Stimulated activated CD4-positive, alpha-beta T cell treated with anti-CD3 and anti-CD28 coated beads, TNF-alpha, amount 100 ng/mL, for 48 hours (primary cell): ENCODE measurements at regions not wholly inside any gene's neighbourhood (a gene's known extent, or its start where the extent isn't known, plus 50 kb on each side); places are given as distances from the start of the nearest gene placed in this dataset.

Experiments used
- DNase-seq, 3 donors: peaks; one replicate each; pipeline ENCODE4 v3.0.0-alpha.2; 2020; ENCODE audit warnings: low read depth in 3 of 3

GRCh38 chr1:4422504-4423289 is 231.7 kb upstream of the AJAP1 start:
- no peak for DNase-seq

- DNase-seq: no peak
Measured at GRCh38 chr1:4424254-4424653, 230.2 kb upstream of the AJAP1 start.

GRCh38 chr1:4424766-4425165 is 229.6 kb upstream of the AJAP1 start:
- no peak for DNase-seq

- no peak for DNase-seq
Measured at GRCh38 chr1:4425892-4426291, 228.5 kb upstream of the AJAP1 start.

DNA sequence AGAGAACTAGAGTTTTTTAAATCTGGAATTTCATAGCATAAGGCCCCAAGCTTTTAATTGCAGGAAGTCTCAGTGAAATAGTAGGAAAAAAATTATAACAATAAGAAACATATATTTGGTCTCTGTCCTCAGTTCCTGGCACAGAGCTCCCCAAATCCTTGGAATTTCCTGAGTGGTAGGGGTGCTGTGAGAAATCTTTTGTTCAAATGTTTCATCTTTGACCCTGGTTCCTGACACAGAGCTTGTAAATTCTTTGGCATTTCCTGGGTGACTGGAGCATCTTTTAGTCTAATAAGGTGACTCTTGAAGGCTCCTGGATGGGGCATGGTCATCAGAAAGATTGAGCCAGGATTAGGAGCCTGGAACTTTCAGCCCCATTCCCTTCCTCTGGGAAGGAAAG is 225.7 kb upstream of the AJAP1 start:
- no peak for DNase-seq

DNA sequence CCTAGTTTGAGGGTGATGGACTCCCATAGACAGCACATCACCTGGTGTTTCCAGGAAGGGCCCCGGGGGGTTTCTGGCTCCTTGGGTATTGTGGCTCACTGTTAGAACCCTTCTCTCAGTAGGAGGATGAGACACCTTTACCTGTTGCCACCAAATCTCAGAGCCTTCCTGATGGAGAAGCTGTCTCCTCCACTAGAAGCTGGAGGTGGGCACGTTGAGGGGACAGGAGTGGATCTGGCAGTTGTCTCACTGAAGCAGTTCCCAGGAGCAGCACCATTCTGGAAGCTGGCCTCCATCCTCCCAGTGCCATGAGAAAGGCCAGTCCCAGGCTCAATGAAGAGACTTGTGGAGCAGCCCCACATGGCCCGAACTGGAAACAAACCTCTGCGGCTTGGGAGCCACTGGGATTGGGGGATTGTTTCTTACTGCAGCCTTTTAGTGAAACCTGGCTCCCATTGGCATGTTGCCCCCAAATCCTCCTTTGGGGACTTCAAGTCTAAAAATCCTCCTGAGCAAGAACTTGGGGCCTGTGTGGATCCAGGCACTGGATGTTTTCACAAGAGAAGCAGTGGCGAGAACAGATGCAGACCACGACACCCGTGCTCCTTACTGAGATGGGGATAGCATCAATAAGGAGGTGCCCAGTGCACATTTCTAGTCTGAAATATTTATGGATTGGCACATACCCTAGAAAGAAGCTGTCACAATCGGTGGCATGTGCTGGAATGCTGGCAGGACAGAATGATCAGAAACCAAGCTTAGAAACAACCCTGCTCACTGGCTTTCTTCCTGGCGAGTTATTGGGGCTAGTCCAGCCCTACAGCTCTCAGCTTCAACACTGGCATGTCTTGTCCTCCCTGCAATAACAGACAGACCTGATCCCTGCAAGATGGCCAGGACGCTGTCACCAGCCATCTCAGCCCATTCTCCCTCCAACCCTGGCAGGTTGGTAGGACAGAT is 223.7 kb upstream of the AJAP1 start:
- DNase-seq: no peak

DNA sequence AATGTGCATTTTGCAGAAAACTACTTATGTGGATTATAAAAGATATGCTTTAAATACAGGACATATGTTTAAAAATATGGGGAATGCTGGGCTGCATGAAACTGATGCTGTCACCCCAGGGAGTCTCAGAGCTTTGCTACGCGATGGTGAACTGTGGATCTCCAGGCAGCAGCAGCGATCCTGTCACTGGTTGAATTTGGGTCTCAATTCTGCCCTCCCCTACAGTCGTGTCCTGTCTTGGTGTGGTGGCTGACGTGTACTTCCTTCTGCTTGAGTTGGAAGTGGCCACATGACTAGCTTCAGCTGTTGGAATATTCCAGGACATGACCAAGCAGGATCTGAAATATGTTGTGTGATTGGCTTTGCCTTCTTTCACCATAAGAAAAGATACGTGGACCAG is 222.9 kb upstream of the AJAP1 start:
- DNase-seq: no peak

GRCh38 chr1:4433075-4433474 is 221.3 kb upstream of the AJAP1 start:
- DNase-seq: no peak

- DNase-seq: no peak
Measured at GRCh38 chr1:4444086-4444485, 210.3 kb upstream of the AJAP1 start.

- DNase-seq: no peak
Measured at GRCh38 chr1:4447778-4448420, 206.5 kb upstream of the AJAP1 start.

DNA sequence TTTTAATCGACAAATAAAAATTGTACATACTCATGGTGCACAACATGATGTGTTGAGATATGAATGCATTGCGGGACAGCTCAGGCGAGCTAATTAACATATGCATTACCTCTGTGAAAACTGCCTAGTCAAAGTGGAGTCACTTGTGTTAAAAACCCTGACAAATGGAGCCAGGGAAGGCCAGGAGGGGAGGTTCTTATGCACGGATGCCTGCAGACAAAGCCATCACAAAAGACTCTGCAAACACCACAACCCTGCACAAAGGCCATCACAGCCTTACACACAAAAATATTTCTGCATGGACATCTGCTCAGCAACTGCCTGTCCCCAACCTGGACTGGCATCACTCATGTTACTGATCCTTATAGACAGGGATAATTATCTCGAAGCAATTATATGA is 204.4 kb upstream of the AJAP1 start:
- no peak for DNase-seq

GRCh38 chr1:4452701-4453100 is 201.7 kb upstream of the AJAP1 start:
- no peak for DNase-seq

- DNase-seq: no peak
Measured at GRCh38 chr1:4460052-4460451, 194.4 kb upstream of the AJAP1 start.

GRCh38 chr1:4460651-4461050 is 193.8 kb upstream of the AJAP1 start:
- no peak for DNase-seq

DNA sequence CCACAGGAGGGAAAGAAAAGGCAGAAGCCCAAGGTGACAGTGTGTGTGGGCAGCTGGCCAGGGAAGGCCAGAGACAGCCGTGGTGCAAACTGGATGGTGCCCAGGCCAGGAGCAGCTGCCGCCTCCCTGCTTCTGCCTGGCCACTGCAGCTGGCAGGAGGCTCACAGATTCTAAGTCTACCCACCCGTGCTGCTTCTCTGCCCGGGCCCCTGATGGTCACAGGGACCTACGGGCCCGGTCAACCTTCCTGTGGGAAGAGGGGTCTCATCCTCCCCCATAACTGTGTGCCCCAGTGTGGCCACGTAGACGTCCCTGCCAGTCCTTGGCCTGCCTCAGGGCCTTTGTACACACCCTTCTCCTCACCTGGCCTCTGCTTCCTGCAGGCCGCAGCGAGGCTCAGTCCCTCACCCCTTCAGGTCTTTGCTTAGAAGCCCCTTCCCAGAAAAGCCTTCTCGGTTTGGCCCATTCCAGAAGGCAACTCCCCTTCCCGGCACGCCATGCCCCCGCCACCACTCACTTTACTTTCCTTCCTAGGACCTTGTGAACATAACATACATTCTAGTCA is 192.6 kb upstream of the AJAP1 start:
- DNase-seq: no peak

DNA sequence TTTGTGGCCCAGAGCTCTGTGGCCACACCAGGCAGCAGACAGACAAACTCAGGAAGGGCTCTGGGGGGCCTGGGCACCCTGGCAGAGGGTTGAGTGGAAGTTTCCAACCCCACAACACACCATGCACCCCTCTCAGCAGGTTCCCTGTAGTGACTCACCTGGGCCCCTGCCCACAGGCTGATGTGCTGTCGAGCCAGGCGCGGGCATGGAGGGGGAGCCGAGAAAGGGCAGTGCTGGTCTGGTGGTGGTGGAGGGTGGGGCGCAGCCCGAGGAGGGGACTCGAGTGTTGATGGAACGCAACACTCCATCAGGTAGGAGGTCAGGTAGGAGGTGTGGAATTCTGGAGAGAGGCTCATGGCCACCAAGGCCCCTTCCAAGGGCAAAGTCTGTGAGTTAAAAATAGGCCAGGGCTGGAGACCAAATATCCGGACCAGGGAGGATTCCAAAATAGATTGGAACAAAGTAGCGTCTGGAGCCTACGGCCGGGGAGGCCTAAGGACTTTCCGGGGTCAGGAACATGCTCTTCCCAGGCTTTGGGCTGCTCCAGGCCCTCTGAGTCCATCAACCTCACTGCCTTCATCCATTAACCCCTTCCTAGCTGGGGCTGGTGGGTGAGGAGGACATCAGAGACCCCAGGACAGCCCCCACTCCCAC is 191.5 kb upstream of the AJAP1 start:
- DNase-seq: no peak

DNA sequence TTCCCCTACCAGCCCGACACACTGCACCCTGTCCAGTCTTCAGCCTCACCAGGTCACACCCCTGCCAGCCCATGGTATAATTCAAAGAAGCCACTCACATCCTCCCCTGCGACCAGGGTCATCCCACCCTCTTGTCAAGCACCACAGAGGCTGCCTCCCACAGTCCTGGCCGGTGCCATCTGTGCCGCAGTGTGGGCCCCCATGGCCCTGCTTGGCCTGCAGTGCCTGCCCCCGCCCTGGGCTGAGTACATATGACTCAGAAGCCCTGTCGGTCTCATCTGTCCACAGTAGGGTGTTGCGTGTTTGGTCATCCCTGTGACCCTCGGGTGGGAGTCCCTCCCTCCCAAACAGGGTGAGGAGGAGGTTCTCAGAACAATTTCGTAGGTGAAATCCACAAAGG is 190.8 kb upstream of the AJAP1 start:
- DNase-seq: no peak

GRCh38 chr1:4464478-4464877 is 189.9 kb upstream of the AJAP1 start:
- no peak for DNase-seq

DNA sequence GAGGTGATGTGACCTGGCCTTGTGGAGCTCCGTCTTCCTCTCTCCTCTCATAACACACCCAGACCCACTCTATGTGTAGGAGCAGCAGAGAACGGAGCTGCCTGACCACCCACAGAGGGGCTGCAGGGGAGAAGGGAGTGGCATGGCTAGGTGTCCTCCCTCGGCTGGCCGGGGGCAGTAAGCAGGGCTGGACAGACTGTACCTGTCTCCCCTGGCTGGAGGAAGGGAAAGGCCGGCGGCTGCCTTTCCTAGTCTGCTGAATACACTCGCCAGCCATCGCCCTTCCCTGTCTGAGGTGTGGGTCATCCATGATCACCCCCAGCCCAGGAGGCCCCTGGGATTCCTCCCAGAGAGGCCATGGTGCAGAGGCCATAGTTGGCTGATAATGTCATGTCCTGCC is 187.2 kb upstream of the AJAP1 start:
- no peak for DNase-seq

DNA sequence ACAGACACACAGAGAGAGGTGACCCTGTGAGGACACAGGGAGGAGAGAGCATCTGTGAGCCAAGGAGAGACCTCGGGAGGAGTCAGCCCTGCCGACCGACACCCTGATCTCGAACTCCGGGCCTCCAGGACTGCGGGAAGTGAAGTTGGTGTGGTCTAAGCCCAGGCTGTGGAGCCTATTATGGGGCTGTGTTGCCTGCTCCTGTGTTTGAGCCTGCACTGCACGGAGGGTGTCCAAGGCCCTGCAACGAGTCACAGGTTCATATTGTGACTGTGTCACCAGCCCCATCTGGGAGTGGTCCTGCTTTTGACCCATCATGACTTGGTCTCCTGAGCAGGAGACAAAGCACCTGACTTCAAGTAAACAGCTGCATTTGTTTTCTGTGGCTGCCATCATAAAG is 186.0 kb upstream of the AJAP1 start:
- DNase-seq: no peak

DNA sequence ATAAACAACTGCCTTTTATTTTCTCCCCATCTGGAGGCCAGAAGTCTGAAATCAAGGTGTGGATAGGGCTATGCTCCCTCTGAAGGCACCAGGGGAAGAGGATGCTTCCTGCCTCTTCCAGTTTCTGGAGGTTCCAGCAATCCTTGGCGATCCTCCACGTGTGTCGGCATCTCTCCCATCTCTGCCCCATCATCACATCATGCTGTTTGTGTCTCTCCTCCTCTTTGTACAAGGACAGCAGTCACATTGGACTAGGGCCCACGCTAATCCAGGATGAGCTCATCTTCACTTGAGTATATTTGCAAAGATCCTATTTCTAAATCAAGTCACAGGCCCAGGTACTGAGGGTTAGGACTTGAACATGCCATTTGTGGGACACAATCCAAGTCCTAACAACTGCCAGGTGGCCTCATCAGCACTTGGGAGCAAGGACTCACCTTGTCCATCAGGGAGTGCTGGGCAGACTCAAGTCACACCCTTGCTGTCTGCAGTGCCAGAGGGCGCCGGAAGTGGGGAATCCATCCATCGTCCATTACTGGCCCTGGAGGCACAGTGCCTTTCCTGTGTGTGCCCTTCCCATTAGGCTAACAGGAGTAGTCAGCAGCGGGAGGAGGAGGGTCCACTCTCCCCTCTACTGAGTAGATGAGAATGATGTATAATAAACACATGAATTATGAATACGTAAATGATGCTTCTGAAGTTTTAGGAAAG is 185.4 kb upstream of the AJAP1 start:
- DNase-seq: no peak
